ENCODE measurements at regions not wholly inside any gene's neighbourhood (a gene's known extent, or its start where the extent isn't known, plus 50 kb on each side); places are given as distances from the start of the nearest gene placed in this dataset.
"Not testable (repeated sequence)": the region's sequence is repeated elsewhere in the genome, so short reads cannot be mapped to it uniquely, and the experiment has no call there.

DNA sequence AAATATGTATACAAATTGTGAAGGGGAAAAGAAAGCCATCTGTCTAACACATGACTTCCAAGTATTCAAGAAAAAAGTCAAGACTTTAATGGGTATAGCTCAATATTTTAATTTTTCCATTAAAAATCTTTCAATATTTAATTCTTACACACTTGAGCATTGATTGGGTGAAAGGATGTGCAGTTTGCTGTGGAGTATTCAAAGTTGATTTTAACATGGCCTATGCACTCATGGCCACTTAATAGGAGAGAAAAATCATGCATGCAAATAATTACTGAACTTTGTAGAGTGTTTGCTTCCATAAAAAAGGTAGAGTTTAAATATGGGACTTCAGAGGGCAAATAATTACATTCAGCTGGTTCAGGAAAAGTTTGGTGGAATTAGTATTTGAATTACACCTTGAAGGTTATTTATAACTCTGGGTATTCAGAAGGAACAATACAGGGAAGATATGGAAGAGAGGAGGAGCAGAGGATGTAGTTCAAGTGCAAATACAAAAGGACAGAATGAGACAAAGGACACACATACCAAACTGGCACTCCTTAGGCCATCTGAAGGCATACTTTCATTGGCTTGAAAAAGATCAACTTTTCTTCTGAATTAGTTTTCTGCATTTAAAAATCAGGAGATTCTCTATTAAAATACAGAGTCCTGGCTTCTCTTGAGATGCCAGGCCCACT is 90.1 kb downstream of the OTOL1 start:
- in situ Hi-C loops (cut with HindIII; ENCODE audit: low pct_ligation_motif_present, low pct_unique_long_range_greater_than_20kb, low sequenced_read_pairs), result no loop called here
- no peak for DNase-seq

GRCh38 chr3:161598639-161599038 is 102.0 kb downstream of the OTOL1 start:
- no peak for DNase-seq
- in situ Hi-C loops (cut with HindIII; ENCODE audit: low pct_ligation_motif_present, low pct_unique_long_range_greater_than_20kb, low sequenced_read_pairs), result no loop called here

DNA sequence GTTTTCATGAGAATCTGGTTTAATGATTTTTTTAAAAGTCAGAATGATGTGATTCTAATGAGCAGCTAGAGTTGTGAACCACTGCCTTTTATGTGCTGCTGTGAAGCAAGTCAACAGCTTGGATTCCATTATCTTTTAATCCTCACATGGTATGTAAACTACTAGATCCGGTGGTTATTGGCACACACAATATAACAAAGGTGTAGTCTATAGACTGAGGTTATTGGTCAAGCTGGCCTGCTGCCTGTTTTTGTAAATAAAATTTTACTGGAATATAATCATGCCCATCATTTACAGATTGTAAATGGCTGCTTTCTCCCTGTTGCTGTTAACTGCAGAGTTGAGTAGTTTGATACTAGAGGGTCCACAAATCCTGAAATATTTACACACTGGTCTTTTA is 103.1 kb downstream of the OTOL1 start:
- in situ Hi-C loops (cut with HindIII; ENCODE audit: low pct_ligation_motif_present, low pct_unique_long_range_greater_than_20kb, low sequenced_read_pairs), result no loop called here
- no peak for DNase-seq

GRCh38 chr3:161600173-161600572 is 103.6 kb downstream of the OTOL1 start:
- DNase-seq, result no peak
- in situ Hi-C loops (cut with HindIII; ENCODE audit: low pct_ligation_motif_present, low pct_unique_long_range_greater_than_20kb, low sequenced_read_pairs), result no loop called here

DNA sequence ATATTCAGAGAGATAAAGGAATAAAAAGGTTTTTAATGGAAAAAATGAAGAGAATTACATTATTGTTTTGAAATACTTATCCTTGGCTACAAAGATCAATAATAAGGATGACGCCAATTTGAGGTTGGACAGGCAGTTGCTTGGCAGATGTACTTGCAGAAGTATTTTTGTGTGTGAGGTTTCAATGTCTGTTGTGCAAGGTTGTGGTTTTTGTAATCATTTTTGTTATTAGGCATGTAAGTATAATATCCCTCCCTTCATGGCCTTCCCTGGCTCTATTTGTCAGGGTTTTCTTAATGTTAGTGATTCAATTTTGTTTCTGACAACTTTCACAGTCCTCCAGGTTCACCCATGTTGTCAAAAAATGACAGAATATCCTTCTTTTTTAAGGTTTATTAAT is 105.9 kb downstream of the OTOL1 start:
- in situ Hi-C loops (cut with HindIII; ENCODE audit: low pct_ligation_motif_present, low pct_unique_long_range_greater_than_20kb, low sequenced_read_pairs), result no loop called here
- no peak for DNase-seq

DNA sequence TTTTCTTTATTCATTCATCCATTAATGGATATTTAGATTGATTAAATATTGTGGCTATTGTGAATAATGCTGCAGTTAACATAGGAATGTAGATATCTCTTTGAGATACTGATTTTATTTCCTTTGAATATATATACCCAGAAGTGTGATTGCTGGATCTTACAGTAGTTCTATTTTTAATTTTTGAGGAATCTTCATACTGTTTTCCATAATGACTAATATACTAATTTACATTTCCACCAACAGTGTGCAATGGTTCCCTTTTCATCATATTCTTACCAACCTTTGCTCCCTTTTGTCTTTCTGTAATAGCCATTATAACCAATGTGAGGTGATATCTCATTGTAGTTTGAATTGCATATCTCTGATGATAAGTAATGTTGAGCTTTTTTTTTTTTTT is 106.3 kb downstream of the OTOL1 start:
- in situ Hi-C loops (cut with HindIII; ENCODE audit: low pct_ligation_motif_present, low pct_unique_long_range_greater_than_20kb, low sequenced_read_pairs), result no loop called here

GRCh38 chr3:161607056-161607455 is 110.4 kb downstream of the OTOL1 start:
- DNase-seq, result no peak
- in situ Hi-C loops (cut with HindIII; ENCODE audit: low pct_ligation_motif_present, low pct_unique_long_range_greater_than_20kb, low sequenced_read_pairs), result no loop called here

More for the DNA sequence above, 106.3 kb downstream of the OTOL1 start:
- DNase-seq, result no peak

DNA sequence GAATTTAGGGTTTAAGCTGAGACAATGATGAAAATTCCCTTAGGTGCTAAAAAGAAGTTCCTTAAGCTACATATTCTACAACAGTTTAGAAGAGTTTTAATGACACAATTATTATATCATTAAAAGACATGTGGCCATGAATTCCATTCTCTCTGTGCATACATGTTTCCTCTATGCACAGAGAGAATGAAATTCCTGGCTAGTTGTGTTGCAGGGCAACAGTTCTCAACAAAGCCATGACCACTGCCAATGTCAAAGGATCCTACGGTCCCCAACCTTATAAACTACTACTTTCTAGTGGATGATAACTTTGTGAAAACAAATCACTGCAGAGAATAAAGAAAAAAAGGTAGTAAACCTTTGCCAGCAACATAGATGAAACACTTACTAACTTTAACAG is 122.7 kb downstream of the OTOL1 start:
- in situ Hi-C loops (cut with HindIII; ENCODE audit: low pct_ligation_motif_present, low pct_unique_long_range_greater_than_20kb, low sequenced_read_pairs), result no loop called here
- DNase-seq, result no peak

DNA sequence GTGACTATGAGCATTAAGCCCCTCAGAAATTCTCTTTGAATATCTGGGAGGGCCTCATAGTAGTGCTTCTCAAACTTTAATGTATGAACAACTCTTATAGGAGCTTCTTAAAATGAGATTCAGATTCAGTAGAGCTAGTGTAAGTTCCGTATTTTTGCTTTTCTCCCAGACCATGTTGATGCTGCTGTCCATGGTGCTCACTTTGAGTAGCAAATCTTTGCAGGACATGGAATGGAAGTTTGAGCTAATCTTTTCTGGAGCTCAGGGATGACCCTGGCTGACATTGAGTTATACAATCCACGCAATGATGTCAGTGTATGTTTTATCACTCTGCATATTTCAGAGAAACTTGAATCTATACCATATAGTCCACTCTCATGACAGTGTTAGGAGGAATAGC is 134.2 kb downstream of the OTOL1 start:
- in situ Hi-C loops (cut with HindIII; ENCODE audit: low pct_ligation_motif_present, low pct_unique_long_range_greater_than_20kb, low sequenced_read_pairs), result no loop called here
- DNase-seq, result peak; percentile 2

DNA sequence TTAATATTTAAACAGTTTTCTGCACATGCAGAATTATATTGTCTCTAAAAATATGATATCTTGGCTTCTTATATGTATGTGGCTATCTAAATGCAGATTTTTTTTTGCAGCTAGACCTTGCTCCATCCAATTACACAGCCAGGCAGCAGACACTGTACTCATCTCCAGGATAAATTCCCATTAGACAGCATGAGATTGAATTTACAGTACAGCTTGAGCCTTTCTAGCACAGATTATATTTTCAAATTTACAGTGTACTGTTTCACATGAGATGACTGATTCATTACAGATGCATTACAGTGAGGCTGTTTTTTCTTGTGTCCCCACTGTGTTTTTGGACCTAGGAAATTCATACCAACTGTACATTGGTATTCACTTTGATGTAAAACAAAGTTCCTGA is 134.9 kb downstream of the OTOL1 start:
- DNase-seq, result no peak
- in situ Hi-C loops (cut with HindIII; ENCODE audit: low pct_ligation_motif_present, low pct_unique_long_range_greater_than_20kb, low sequenced_read_pairs), result no loop called here

DNA sequence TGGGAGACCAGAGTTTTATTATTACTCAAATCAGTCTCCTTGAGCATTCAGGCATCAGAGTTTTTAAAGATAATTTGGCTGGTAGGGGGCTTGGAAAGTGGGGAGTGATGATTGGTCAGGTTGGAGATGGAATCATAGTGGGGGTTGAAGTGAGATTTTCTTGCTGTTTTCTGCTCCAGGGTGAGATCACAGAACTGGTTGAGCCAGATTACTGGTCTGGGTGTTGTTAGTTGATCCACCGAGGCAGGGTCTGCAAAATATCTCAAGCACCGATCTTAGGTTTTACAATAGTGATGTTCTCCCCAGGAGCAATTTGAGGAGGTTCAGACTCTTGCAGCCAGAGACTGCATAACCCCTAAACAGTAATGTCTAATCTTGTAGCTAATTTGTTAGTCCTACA is 141.0 kb downstream of the OTOL1 start:
- in situ Hi-C loops (cut with HindIII; ENCODE audit: low pct_ligation_motif_present, low pct_unique_long_range_greater_than_20kb, low sequenced_read_pairs), result no loop called here
- no peak for DNase-seq

DNA sequence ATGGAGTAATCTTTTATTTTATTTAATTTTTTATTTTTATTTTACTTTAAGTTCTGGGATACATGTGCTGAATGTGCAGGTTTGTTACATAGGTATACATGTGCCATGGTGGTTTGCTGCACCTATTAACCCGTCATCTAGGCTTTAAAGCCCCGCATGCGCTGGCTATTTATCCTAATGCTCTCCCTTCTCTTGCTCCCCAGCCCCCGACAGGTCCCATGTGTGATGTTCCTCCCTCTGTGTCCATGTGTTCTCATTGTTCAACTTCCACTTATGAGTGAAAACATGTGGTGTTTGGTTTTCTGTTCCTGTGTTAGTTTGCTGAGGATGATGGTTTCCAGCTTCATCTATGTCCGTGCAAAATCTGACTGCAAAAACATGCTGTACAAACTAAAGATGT is 142.5 kb downstream of the OTOL1 start:
- in situ Hi-C loops (cut with HindIII; ENCODE audit: low pct_ligation_motif_present, low pct_unique_long_range_greater_than_20kb, low sequenced_read_pairs); DNase-seq: not testable (repeated sequence)

GRCh38 chr3:161640181-161640580 is 143.6 kb downstream of the OTOL1 start:
- DNase-seq, result no peak
- in situ Hi-C loops (cut with HindIII; ENCODE audit: low pct_ligation_motif_present, low pct_unique_long_range_greater_than_20kb, low sequenced_read_pairs), result no loop called here

DNA sequence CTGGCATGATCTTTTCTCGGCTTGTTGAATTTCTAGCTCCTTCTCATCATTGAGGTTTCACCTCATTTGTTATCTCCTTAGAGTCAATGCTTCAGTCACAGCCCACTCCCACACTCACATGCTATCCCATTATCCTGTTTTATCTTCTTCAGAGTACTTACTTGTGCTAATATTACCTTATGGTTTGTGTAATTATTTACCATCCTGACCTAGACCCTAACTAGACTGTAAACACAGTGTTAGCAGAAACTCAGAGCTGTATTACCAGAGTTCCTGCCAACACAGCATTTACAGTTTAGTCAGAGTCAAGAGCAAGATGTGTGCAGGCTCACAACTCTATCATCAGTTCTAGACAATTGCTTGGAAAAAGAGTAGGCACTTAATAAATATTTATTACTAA is 144.7 kb downstream of the OTOL1 start:
- in situ Hi-C loops (cut with HindIII; ENCODE audit: low pct_ligation_motif_present, low pct_unique_long_range_greater_than_20kb, low sequenced_read_pairs), result no loop called here

DNA sequence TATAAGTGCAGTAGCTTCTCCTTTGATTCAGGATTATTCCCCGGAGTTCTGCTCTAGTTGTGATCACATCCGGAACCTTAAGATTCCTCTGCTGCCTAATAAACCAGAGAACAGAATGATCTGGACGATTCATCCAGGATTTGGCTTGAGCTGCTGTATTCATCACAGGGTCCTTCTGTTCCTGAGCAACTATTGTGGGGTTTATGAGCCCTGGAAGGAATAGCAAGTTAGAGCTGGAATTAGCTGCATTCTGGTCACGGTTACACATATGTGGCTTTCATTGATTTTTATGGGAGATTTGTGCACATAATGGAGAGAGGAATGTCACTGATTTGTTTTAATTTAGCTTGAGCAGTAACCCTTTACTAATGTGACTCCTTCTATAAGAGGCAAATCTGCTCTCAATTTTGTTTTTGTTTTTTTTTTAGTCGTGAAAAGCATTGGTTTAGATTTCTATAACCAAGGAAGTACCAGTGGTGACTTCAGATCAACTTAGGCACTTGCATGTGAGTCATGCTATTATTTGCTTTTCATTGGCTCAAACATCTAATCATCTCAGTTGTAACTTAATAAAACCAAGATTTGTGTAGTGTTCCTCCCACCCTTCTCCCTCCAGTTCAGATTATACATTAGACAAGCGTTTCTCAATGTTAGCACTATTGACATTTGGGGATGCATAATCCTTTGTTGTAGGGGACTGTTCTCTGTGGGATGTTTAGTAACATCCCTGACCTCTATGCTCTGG is 148.5 kb downstream of the OTOL1 start:
- in situ Hi-C loops (cut with HindIII; ENCODE audit: low pct_ligation_motif_present, low pct_unique_long_range_greater_than_20kb, low sequenced_read_pairs), result no loop called here
- DNase-seq, result no peak

More for the DNA sequence above, 144.7 kb downstream of the OTOL1 start:
- DNase-seq, result no peak

- in situ Hi-C loops (cut with HindIII; ENCODE audit: low pct_ligation_motif_present, low pct_unique_long_range_greater_than_20kb, low sequenced_read_pairs), result no loop called here
- DNase-seq, result no peak
Observed at GRCh38 chr3:161647936-161648470, 151.4 kb downstream of the OTOL1 start.

- DNase-seq, result no peak
- in situ Hi-C loops (cut with HindIII; ENCODE audit: low pct_ligation_motif_present, low pct_unique_long_range_greater_than_20kb, low sequenced_read_pairs), result no loop called here
Observed at GRCh38 chr3:161649900-161650484, 153.4 kb downstream of the OTOL1 start.

DNA sequence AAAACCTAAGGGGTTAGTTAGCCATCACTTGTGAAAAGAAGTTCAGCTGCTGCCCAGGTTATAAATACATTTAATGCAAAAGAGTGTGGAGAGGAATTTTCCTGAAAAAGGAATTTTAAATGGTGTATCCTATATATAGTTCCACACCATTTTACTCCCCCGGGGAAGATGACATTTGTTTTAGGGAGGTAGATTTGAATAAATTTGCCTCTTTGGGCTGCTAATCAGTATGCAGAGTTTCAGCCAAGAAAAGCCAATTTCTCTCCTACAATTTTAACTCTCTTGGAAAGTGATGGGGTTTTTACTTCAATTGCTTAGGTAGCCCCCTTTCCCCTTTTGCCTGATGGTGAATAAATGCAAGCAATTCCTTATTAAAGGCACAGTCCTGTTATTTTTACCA is 161.2 kb downstream of the OTOL1 start:
- no peak for DNase-seq
- in situ Hi-C loops (cut with HindIII; ENCODE audit: low pct_ligation_motif_present, low pct_unique_long_range_greater_than_20kb, low sequenced_read_pairs), result no loop called here

DNA sequence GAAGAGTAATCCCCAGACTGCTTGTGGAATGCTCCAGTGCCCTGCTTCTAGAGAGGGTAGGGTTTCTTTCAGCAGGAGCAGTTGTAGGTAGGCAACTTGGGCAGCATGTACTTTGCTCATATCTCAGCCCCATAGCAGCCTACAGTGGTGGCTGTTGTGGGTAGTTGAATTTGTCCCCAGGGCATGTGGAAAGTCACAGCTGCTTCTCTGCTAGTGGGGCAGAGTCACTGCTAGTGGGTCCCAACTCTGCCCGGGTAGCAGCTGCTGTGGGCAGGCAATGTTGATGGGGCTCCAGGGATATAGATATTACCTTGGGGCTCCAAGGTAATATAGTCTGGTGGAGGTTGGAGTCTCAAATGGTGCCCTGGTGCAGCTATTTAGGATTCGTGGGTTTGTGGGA is 174.5 kb downstream of the OTOL1 start:
- DNase-seq, result no peak
- in situ Hi-C loops (cut with HindIII; ENCODE audit: low pct_ligation_motif_present, low pct_unique_long_range_greater_than_20kb, low sequenced_read_pairs), result no loop called here

- DNase-seq, result no peak
- in situ Hi-C loops (cut with HindIII; ENCODE audit: low pct_ligation_motif_present, low pct_unique_long_range_greater_than_20kb, low sequenced_read_pairs), result no loop called here
Observed at GRCh38 chr3:161672478-161672877, 175.9 kb downstream of the OTOL1 start.
